ENCODE measurements at regions not wholly inside any gene's neighbourhood (a gene's known extent, or its start where the extent isn't known, plus 50 kb on each side); places are given as distances from the start of the nearest gene placed in this dataset.

DNA sequence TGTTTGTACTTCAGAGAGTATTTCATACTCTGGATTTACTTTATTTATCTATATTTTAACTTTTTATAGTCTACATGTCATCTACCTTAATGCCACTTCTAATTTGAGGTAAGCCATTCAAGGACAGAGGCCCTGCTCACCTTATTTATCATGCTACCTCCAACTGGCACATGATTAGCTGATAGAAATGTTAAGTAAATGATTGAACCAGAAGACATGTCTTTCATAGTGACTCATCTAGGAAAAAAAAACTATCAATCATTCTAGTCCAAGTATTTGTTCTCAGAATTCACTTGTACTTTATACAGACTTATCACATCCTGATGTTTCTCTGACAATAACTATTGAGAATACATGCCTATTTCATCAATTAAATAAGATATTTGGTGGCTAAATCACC is 856.3 kb downstream of the XPNPEP1 start:
- TF ChIP-seq, protein P1, sequence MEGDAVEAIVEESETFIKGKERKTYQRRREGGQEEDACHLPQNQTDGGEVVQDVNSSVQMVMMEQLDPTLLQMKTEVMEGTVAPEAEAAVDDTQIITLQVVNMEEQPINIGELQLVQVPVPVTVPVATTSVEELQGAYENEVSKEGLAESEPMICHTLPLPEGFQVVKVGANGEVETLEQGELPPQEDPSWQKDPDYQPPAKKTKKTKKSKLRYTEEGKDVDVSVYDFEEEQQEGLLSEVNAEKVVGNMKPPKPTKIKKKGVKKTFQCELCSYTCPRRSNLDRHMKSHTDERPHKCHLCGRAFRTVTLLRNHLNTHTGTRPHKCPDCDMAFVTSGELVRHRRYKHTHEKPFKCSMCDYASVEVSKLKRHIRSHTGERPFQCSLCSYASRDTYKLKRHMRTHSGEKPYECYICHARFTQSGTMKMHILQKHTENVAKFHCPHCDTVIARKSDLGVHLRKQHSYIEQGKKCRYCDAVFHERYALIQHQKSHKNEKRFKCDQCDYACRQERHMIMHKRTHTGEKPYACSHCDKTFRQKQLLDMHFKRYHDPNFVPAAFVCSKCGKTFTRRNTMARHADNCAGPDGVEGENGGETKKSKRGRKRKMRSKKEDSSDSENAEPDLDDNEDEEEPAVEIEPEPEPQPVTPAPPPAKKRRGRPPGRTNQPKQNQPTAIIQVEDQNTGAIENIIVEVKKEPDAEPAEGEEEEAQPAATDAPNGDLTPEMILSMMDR (IDR thresholded peaks at IDR 0.05 in 8 of 11, conservative IDR thresholded peaks at IDR 0.05 in 3 of 11), result no peak
- TF ChIP-seq POLR2A (IDR thresholded peaks at IDR 0.05), result no peak

Data from spleen (tissue), 7 donors.